ENCODE measurements at regions not wholly inside any gene's neighbourhood (a gene's known extent, or its start where the extent isn't known, plus 50 kb on each side); places are given as distances from the start of the nearest gene placed in this dataset.

DNA sequence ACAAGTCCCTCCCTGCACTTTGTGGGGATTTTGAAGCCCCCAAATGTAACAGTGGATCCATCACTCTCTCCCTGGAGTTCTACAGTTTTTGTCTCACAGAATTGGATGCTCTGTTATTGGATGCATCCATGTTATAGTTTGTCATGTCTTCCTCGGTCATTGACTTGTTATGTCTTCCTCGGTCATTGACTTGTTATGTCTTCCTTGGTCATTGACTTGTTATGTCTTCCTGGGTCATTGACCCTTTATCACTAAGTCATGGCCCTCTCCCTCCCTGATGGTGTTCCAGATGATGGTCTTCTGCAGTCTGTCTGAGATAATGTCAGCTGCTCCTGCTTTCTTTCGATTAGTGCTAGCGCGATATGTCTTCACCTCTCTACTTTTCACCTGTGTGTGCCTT is 981.5 kb downstream of the BRD1 start:
- DNase-seq: no peak

DNA sequence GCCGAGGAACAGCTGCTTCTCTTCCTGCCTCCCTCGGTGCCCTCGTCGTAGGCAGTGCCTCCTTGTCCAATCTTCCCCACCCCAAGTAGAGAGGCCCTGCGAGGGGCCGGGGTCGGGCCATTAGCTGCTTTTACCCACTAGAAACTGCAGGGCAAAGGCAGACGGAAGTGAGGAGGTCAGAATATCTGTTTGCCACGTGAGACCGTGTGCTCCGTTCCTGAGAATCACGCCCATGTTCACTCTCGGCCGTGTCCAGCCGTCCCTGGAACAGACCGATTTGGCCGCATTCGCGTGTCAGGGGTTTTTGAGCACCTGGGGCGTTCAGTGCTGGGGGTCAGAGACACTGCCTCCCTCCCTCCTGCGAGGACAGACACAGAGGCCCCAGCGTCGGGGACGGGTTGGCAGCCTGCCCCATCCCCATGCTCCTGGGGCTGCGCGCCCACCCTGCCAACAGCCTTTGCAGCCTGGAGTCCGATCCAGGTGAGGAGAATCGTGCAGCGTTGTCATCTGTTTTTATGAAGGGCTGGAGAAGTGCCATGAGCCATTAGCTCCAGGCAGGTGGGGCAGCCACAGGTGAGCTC is 982.2 kb downstream of the BRD1 start:
- peak; percentile 69 for DNase-seq

DNA sequence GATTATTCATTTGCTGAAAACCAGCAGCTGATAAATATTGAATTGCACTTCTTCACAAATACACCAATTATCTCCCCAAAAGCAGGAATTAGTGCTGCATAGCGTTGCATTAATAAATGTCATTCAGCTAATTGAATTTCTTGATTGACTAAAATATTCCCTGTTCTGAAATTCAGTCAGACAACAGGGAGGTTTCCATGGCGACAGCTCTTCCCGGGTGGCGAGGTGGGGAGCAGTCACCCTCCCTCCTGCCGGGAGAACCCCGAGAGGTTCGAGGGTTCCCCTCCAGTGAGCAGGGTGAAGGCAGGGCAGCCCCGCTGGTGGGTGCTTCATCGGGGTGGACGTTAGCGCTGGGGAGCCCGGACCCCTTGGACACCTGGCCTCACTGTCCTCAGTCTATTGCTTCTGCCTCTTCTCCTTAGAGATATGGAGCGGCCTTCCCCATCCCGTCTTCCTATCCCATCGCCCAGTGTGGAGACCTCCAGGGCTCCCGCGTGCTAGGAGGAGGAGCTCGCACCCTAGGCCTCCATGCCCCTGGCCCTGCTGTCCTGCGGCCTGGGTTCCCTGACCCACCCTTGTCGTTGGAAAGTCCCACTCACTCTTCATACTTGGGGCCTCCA is 983.5 kb downstream of the BRD1 start:
- no peak for DNase-seq

DNA sequence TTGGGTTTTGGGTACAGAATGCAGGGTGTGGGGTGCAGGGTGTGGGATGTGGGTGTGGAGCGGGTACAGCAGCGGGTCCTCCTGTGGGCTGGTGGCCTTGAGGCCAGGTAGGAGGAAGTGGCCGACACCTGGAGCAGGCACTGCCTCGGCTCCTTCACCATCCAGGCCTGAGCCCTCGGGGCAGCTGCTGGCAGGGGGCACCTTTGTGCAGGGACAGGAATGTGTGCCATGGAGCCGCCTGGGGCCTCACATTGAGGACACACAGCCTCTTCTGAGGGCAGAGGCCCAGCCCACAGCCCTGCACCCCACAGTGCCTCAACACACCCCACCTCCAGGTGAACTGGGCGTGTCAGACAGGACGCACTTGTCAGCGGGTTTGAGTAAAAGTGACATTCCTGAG is 984.0 kb downstream of the BRD1 start:
- no peak for DNase-seq

DNA sequence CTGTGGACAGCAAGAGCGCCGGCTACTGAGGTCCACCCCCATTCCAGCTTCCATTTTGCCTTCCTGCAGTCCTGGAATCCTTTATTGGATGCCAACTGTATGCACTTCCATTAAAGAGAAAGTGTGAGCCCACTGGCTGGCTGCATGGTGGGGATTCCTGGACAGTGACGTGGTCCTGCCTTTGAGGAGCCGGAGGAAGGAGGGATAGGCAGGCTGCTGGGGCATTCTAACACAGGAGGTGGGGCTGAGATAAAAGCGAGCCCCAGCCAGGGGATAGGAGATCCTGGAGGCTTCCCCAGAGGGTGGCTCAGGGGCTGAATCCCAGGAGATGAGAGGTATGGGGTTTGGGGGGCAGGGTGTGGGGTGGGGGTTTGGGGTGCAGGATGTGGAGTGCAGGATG is 984.7 kb downstream of the BRD1 start:
- DNase-seq: no peak

DNA sequence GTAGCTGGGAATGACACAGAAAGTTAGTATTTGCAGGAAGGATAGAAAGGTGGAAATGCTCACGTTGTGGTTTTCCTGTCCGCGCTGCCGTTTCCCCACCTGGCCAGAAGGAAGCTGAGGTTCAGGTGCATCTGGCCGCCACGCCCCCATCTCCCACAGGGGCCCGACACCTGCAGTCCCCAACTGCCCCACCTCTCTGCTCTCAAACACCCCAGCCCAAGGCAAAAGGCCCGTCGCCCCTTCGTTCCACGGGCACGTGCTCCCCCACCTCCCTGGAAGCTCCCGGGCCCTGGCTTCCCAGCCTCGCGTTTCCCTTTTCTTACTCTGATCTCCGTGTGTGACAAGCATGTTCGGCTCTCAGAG is 985.1 kb downstream of the BRD1 start:
- no peak for DNase-seq

DNA sequence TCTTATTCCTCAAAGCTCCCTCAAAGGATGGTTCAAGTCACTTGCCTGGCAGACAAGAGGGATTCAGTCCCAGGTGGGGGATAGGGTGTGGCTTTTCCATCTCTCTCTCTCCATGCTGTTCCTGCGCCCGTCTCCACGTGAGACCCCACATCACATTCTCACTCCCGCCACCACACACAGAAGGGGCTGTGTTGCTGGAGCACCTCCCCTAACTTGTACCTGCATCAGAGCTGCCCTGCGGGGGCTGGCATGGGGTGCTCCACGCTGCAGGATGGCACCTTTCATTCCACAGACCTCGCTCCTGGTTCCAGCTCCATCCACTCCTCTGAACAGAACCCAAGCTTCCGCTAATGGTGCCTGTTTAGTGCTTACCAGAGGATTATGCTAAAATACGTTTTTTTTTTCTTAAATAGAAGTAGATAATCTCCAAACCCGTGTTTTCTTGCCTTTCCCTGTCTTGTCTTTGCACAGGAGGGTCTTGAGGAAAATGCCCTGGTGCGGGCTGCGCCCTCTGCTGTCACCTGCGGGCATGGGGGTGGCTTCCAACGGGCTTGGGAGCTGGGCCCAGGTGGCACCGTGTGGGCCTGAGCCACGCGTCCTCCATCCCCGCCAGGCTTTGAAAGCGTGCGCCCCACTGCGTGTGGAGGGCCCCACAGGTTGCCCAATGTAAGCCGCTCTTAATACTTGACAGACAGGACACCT is 985.6 kb downstream of the BRD1 start:
- no peak for DNase-seq

DNA sequence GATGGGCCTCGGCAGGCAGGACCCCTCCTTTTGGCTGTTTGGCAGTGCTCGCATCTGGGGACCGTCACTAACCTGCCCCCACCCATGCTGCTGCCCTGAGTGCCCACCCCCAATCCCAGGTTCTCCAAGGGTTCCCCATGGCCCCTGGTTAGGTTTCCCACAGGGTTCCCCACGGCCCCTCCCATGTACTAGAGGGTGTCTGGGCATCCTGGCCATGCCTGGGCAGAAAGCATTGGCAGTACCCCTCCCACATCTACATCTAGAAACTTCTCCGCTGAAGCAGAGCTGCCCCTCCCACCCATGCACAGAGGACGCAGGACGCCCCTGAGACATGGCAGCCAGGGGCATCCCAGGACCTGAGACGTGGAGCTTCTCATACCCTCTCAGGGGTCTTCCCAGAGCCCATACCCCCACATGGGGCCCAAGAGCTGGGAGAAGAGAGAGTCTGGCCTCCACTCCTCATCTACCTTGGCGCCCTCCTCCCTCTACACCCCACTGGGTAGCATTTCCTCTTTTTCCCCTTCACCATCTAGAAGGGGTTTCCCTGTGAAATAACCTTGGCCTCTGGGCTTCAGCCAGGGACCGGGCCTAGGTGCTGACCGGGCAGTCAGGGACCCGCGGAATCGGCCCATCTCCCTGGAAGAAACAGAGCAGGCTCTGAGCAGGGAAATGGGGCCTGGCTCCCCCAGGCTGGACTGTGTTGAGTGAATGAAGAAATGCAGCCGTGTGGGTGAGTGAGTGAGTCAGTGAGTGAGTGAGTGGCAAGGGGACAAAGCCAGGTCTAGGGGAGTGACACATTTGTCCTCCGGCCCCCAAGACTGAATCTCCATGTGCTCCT is 987.3 kb downstream of the BRD1 start:
- DNase-seq: no peak

DNA sequence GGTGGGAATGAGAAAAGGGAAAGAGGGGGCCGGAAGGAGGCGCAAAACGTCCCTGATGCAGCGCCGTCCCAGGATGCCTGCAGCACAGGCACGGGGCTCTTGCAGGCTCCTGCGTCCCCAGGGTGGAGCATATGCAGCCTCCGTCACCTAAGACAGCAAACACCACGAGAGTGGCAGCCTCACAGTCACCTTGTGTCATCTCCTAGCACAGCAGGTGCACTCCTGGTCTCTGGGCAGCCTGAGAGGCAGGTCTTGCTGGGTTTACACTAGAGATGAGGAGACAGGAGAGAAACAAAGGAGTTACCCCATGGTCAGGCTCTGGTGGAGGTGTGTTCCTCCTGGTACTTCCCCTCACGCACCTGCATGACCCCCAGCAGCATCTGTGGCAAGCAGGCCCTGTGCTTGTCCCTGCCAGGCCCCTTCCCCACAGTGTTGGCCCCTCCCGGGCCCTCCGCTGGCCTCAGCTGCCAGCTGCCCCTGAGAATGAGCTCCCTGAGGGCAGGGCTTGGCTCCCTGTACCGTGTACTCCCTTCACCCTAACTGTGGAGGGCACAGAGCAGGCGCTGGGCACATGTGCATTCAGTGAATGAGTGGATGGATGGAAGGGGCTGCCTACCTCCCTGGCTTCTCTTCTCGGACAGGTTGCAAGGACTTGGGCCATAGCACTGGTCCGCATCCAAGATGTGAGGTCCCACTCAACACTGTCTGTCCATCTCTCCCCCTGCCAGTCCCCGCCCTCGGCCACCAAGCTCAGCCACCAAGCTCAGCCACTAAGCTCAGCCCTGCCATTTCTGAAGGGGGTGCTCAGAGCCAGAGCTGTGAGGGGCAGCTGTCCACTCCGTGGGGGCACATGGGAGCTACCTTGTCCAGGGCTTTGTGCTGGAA is 988.6 kb downstream of the BRD1 start:
- DNase-seq: no peak

DNA sequence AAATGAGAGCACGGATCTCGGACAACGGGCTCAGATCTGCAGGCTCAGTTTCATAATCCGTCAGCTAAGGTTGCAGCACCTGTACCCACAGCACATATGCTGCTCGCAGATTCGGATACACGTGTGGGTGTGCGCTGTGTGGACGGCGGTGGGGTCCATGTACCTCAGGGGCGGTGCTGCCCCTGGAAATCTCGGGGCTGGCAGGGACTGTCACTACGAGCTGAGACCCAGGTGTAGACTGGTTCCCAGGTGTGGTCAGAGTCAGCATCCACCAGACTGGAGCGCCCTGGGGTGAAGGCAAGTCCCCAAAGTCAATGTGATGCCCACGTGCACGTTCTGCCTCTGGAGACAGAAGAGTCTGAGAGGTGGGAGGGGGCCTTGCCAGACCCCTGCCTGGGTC is 989.3 kb downstream of the BRD1 start:
- DNase-seq: no peak

DNA sequence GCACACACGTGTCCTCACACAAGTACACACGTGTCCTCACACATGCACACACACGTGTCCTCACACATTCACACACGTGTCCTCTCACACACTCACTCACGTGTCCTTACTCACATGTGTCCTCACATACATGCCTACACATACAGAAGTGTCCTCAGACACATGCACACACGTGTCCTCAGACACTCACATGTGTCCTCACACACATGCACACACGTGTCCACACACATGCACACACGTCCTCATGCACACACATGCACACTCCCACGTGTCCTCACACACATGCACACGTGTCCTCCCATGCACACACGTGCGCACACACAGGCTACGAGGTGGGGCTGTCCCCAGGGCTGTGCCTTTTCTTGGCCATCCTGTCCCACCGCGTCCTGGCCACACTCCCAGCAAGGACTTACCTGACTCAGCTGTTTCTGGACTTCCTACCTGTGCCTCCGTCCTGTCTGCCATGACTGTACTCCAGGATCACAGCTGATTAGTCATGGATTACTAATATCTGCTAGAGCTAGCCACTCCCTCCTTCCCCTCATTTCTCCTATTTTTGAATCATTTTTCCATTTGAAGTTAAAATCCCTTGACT is 990.2 kb downstream of the BRD1 start:
- DNase-seq: no peak

DNA sequence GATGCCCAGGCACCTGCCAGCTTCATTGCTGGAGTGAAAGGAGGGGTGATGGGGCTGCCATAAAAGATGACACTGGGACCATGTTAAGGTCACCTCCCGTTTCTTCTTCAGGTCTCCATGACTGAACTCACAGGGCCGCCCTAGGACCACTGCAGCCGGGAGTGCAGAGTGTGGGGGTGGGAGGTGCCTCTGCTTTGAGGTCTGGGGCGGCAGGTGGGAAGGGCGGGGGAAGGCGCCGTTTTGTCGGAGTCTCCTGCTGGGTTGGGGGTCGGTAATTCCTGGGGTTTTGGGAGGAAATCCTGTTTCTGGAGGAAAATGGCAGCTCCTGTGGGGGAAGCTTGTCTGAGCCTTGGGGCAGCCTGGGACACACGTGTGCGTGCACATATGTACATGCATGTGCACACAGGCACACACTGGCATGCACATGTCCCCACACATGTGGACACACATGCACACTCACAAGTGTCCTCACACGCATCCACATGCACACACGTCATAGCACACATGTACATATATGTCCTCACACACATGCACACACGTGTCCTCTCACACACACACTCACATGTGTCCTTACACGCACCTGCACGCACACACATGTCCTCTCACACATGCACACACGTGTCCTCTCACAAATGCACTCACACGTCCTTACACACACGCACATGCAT is 990.9 kb downstream of the BRD1 start:
- DNase-seq: no peak

DNA sequence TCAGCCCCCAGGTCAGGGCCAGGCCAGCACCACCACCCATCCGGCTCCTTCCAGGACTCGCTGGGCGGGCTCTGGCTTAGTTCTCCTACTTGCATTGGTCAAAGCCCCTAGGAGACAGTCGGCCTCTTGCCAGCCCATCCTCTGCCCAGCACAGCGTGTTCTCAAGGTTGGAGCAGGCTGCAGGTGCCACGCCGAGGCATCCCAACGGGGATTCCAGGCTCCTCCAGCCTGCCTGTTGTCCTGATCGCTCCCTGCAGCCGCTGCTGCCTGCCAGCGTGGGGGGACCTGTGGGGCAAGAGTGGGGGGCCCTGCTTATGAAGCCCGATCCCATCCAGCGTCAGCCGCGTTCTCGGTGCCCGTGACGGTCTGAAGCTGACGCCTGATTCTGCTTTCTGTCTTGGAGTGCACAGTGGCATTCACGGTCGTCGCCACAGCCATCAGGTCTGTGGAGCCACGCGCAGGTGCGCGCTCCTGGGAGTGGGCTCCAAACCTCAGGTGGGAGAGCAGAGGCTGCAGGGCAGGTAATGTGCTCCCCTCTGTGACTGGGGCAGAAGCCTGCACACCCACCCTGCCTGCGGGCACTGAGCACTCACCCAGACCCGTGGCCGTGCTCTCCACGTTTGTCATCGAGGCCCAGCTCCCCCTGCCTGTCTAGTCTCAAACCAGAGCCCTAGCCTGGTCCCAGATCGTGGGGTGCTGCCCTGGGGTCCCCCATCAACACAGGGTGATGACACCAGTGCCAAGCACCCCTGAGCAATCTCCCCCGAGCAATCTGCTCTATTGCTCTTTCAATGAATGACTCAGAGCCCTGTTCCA is 991.6 kb downstream of the BRD1 start:
- no peak for DNase-seq

DNA sequence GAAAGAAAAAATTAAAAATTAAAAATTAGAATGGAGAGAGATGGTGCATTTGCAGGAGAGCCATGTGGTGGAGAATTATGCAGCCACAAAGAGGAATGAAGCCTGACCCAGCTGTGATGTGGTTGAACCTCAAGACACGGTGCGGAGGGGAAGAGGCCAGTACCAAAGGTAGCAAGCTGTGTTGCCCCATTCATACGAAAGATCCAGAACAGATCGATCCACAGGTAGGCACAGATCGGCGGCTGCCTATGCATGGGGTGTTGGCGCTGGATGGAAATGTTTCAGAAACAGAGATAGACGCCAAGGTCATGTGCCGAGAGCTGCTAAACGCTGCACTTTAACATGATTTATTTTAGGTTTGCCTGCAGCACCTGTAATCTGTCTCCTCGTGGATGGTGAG is 992.3 kb downstream of the BRD1 start:
- DNase-seq: no peak

DNA sequence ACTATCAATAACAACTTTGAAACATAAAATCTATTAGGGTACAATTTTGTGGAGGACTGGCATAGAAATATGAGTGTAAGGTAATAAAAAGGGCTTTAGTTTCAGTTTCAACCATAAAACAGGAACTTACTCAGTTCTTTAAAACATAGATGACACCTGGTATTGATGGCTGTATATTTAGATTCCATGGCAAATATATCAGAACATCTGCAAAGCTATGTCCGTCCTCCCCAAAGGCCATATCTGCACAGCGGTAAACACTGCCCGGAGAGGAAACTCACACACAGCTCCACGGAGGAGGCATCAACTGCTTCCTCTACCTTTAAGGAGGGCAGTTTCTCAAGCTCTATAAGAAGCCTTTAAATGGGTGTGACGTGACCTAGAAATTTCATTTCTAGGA is 993.3 kb downstream of the BRD1 start:
- no peak for DNase-seq

DNA sequence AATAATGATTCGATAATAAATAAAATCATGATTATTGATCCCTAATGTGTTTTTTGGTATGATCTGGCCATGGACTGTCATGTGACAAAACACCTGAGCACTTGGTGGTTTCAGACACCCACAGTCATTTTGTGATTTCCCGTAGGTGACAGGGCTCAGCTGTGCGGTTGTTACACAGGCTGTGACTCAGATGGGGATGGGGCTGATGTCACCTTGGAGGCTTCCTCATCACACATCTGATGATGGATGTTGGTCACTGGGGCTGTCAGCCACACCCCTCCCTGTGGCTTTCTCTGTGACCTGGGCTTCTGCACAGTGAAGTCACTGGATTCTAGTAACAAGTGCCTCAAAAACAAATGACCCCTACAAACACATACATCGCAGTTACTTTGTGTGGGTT is 995.1 kb downstream of the BRD1 start:
- no peak for DNase-seq

DNA sequence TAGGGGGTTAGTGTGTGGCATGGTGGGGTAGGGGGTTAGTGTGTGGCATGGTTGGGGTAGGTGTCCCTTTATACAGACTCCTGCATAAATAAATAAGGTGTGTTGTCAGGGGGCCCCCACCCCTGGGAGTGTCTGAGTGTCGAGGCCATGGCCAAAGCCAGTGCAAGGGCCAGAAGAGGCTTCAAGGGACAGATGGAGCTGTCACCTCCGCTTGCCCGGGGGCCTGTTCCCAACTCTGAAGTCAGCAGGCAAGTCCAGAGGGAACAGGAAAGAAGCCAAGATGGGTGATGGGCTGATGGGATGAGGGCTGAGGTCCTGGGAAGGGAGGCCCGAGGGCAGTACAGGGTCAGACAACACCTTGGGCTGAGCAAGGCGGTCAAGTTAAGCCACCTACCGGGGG is 997.8 kb downstream of the BRD1 start:
- no peak for DNase-seq

DNA sequence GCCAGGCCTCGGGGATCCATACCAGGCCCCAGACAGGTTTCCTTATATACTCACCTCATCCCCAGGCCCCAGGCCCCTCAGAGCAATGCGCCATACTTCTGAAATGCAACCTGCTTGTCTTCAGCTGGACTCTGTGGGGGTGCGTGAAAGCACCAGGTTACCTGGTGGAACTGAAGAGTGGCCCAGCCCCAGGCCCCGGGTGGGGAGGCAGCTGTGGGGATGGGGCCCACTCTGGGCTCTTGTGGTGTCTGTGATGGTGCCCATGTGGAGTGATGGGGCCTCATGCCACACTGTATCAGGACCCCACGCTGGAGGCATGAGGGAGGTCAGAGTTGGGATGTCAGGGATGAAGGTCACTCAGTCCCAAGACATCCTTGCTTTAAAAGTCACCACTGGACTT is 999.0 kb downstream of the BRD1 start:
- no peak for DNase-seq

DNA sequence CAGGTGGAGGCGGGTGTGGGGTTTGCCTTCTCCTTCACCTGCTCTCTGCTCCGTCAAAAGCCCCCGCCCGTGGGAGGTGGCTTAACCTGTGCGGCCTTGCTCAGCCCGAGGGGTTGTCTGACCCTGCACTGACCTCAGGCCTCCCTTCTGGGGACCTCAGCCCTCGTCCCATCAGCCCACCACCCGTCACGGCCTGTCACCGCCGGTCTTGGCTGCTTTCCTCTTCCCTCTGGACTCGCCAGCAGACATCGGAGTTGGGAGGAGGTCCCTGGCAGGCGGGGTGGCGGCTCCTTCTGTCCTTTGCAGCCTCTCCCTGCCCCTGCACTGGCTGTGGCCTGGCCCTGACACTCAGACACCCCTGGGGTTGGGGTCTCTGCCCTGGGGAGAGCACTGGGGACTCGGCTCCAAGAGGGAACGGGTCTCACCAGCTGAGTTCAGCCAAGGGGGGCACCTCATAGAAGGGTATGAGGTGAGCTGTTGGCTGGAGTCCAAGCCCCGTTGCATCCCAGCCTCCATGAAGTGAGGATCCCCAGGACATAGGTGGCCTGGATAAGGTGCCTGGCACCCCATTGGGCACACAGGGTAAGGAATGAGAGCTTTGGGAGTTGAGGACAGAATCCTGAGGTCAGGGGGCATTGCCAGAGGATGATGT is 999.6 kb downstream of the BRD1 start:
- DNase-seq: no peak

DNA sequence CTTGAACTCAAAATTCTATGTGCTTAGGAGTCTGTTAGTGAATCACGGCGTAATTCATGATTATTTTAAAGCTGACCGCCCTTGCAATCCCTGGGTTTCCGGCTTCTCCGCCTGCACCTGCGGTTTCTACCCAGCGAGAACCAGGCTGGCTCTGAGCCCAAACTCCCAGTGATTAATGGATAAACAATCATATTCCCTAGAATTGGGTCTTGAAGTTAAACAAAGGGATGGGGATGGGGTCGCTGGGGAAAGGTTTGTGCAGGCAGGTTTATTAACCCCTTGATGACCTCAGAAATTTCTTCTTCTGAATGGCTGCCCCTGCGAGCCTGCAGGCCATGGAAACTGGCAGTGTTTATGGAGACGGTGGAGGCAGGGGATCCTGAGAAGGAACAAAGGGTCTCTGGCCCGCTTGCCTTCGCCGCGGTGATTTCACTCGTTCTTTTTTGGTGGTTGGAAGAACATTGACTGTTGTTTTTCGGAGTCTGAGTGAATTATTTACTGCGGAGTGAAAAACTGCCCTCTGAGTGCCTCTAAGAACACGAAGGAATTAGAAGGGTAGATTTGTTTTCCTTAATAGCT is 1000.3 kb downstream of the BRD1 start:
- peak; percentile 94 for DNase-seq
